ENCODE measurements at regions not wholly inside any gene's neighbourhood (a gene's known extent, or its start where the extent isn't known, plus 50 kb on each side); places are given as distances from the start of the nearest gene placed in this dataset.

DNA sequence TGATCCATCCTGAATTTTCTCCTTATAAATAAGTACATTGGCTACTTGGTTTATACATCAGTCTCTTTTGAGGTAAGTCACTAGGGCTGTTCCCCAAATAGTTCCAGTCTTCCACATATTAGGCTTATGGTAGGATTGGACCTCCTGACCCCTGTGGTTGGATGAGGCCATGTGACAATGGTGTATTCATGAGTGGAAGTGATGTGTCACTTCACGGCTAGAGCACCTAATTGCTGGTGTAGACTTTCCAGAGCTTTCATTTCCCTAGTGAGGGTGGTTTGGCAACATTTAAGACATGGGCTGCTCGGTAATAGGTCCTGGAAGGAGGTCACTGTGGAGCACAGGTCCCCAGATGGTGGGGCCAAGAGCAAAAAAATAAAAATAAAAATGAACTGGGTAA lies 141.2 kb upstream of the ABCB5 start:
- TF ChIP-seq CTCF (IDR thresholded peaks at IDR 0.05), result no peak
- no peak for TF ChIP-seq POLR2A (IDR thresholded peaks at IDR 0.05)

Data from body of pancreas (tissue), 4 donors.